ENCODE measurements at regions not wholly inside any gene's neighbourhood (a gene's known extent, or its start where the extent isn't known, plus 50 kb on each side); places are given as distances from the start of the nearest gene placed in this dataset.
"Not testable (repeated sequence)": the region's sequence is repeated elsewhere in the genome, so short reads cannot be mapped to it uniquely, and the experiment has no call there.

GRCh38 chr7:79531905-79532664 is 78.6 kb upstream of the MAGI2 start:
- no peak for DNase-seq

- DNase-seq, result no peak
Measured at GRCh38 chr7:79531116-79531515, 77.6 kb upstream of the MAGI2 start.

- peak; percentile 71 for DNase-seq
Measured at GRCh38 chr7:79529881-79530235, 76.4 kb upstream of the MAGI2 start.

GRCh38 chr7:79529214-79529880 is 75.9 kb upstream of the MAGI2 start:
- peak; percentile 43 for DNase-seq

- no peak for DNase-seq
Measured at GRCh38 chr7:79528421-79528820, 75.0 kb upstream of the MAGI2 start.

GRCh38 chr7:79524048-79524447 is 70.6 kb upstream of the MAGI2 start:
- DNase-seq, result no peak

- peak; percentile 89 for DNase-seq
Measured at GRCh38 chr7:79523436-79523835, 70.0 kb upstream of the MAGI2 start.

- DNase-seq, result peak; percentile 66
Measured at GRCh38 chr7:79520543-79520942, 67.1 kb upstream of the MAGI2 start.

GRCh38 chr7:79515358-79515757 is 61.9 kb upstream of the MAGI2 start:
- DNase-seq, result peak; percentile 58

- no peak for DNase-seq
Measured at GRCh38 chr7:79513261-79513660, 59.8 kb upstream of the MAGI2 start.

- DNase-seq, result peak; percentile 39
Measured at GRCh38 chr7:79512261-79512660, 58.8 kb upstream of the MAGI2 start.

GRCh38 chr7:79511056-79511455 is 57.6 kb upstream of the MAGI2 start:
- not testable (repeated sequence) for DNase-seq

GRCh38 chr7:79507131-79507530 is 53.7 kb upstream of the MAGI2 start:
- no peak for DNase-seq

GRCh38 chr7:79506481-79506880 is 53.0 kb upstream of the MAGI2 start:
- DNase-seq, result peak; percentile 89

GRCh38 chr7:79504607-79505389 is 51.3 kb upstream of the MAGI2 start:
- no peak for DNase-seq

All from fibroblast of upper back skin (primary cell).